ENCODE measurements at regions not wholly inside any gene's neighbourhood (a gene's known extent, or its start where the extent isn't known, plus 50 kb on each side); places are given as distances from the start of the nearest gene placed in this dataset.
"Not testable (repeated sequence)": the region's sequence is repeated elsewhere in the genome, so short reads cannot be mapped to it uniquely, and the experiment has no call there.

DNA sequence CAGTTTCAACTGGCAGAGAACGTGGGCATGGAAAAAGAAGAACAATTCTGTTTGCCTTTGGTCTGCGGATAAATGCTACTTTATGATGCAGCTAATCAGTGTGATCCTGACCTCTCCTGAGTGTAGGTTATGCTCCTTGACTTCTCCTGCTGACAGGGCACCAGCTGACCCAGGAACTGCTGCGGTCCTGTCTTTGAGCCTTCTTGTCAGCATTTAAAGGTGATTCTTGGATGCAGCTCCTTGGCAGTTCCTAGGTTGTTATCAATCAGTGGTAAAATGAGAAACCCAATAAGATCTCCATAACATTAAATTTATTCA, 150.3 kb upstream of the FGF10 start:
- DNase-seq = no peak

- DNase-seq = no peak
These were observed 149.8 kb upstream of the FGF10 start for GRCh38 chr5:44538797-44539601.

- peak; percentile 20 for DNase-seq
These were observed 147.5 kb upstream of the FGF10 start for GRCh38 chr5:44536650-44537260.

DNA sequence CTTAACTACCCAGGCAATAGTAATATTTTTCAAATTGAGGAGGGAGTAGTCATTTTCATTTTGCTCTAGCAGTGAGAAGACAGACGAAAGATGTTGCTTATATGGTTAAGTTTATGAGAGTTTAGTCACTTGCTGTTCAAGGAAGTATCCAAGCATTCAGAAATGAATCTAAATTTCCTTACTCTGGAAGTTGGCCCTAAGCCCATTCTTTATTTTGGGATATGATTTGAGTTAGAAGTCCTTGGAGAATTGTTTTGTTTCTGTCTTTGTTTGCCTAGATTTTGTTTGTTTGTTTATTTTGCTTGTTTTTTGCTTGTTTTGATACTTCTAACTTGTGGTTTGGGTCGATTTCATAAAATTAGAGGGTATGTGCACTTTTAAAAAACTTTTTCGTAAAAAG, 146.4 kb upstream of the FGF10 start:
- DNase-seq = no peak

DNA sequence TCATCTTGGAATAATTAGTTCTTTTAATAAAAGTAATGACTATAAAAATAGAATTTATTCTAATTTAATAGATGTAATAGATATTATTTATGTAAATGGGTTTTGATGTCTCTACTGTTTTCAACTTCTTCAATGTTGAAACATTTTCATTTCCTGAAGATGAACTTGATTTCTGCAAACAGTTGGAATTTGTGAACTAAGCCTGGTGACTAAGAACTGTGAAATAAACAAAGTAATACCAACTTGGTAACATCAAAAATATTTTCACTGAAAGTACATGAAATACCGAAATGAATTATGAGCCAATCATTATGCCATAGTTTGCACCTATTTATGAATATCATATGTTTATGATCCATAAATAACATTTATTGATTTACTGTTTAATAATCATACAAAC, 143.8 kb upstream of the FGF10 start:
- DNase-seq = no peak

DNA sequence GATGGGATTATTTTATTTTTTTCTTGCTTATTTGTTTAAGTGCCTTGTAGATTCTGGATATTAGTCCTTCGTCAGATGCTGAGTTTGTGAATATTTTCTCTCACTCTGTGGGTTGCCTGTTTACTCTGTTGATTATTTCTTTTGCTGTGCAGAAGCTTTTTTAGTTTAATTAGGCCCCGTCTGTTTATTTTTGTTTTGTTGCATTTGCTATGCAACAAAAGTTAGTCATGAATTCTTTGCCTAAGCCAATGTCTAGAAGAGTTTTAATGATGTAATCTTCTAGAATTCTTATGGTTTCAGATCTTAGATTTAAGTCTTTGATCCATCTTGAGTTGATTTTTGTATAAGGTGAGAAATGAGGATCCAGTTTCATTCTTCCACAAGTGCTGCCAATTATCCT, 142.5 kb upstream of the FGF10 start:
- DNase-seq = not testable (repeated sequence)

DNA sequence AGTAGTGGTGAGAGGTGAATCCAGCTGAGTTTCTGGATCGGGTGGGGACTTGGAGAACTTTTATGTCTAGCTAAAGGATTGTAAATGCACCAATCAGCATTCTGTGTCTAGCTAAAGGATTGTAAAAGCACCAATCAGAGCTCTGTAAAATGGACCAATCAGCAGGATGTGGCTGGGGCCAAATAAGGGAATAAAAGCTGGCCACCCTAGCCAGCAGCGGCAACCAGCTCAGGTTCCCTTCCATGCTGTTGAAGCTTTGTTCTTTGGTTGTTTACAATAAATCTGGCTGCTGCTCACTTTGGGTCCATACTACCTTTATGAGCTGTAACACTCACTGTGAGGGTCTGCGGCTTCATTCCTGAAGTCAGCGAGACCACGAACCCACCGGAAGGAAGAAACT, 141.6 kb upstream of the FGF10 start:
- not testable (repeated sequence) for DNase-seq

DNA sequence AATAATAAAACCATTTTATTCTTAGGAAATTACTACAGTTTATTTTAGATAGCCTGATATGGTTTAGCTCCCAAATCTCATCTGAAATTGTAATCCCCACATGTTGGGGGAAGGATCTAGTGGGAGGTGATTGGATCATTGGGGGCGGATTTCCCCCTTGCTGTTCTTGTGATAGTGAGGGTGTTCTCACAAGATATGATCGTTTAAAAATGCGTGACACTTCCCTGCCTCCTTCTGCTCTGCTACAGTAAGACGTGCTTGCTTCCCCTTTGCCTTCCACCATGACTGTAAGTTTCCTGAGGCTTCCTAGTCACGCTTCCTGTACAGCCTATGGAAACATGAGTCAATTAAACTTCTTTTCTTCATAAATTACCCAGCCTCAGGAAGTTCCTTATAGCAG, 122.4 kb upstream of the FGF10 start:
- no peak for DNase-seq

- no peak for DNase-seq
These were observed 117.3 kb upstream of the FGF10 start for GRCh38 chr5:44506561-44506960.

GRCh38 chr5:44499381-44499780, 110.2 kb upstream of the FGF10 start:
- DNase-seq = peak; percentile 63

DNA sequence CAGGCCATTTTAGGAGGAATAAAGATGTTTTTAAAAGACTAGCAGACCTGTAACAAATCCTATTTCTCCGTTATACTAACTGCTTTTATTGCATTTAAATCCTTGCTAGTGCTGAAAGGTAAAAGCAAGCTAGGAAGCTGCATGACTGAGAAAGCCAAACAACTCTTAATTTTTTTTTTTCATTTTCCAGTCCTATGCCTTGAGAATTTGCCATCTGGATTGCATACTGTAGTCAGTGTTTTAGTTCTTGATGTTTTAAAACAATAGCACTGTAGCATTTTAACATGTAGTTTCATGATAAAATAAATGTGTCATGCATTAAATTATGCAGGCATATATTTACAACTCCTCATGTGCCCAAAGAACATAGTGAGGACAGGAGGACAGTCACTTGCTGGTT, 108.4 kb upstream of the FGF10 start:
- DNase-seq = no peak

GRCh38 chr5:44495280-44495679, 106.1 kb upstream of the FGF10 start:
- no peak for DNase-seq

GRCh38 chr5:44489759-44490158, 100.5 kb upstream of the FGF10 start:
- no peak for DNase-seq

DNA sequence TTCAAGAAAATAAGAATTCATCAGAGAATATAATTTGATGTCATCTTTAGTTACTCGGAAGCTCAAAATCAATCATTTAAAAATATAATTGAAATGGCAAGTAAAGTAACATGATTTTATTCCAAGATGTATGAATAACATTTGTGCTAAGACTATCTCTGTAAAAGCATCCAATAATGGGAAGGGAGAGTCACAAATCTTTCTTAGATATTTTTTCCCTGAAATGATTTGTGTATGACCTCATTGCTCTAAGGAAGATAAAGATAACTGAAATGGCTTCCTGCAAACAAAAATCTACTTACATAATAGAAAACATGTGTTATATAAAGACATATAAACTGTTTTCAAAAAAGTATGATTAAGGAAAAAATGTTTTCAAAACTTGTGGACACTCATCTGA, 97.4 kb upstream of the FGF10 start:
- no peak for DNase-seq

- DNase-seq = no peak
These were observed 64.8 kb upstream of the FGF10 start for GRCh38 chr5:44454002-44454401.

- DNase-seq = no peak
These were observed 57.2 kb upstream of the FGF10 start for GRCh38 chr5:44446399-44446798.

DNA sequence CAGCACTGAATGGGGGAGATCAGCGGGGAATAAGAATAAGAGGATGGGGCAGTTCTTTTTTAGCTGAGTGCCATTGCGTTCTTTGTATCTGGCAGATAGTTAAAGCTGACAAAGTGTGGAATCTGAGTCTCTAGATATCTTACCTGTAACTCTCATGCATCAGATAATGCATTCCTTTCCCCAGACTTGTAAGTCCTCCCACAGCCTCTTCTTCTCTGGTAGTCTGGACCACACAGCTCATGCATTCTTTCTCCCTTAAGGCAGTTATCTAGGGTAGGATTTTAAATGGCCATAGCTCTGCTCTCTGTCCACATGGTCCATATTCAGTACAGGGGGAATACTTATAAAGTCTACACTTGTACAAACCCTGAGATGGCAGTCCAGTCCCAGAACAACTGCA, 54.0 kb upstream of the FGF10 start:
- DNase-seq = no peak

DNA sequence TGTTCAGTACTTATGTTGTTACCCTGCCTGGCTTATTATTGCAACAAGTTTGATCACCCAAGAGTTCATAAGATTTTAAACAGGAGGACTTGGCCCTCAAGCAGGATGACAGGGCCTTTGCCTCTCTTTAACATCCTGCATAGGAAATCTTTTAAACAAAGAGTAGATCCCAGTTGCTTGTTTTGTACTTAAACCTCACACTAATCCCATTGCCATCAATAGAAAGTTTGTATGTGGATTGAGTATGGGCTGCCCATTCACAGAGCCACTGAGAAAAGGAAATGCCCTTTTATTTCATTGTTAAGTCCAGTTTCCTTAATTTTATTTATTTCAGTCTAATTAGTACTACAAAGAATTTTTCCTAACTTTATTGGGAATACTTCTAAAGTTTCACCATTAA, 52.2 kb upstream of the FGF10 start:
- DNase-seq = no peak

DNA sequence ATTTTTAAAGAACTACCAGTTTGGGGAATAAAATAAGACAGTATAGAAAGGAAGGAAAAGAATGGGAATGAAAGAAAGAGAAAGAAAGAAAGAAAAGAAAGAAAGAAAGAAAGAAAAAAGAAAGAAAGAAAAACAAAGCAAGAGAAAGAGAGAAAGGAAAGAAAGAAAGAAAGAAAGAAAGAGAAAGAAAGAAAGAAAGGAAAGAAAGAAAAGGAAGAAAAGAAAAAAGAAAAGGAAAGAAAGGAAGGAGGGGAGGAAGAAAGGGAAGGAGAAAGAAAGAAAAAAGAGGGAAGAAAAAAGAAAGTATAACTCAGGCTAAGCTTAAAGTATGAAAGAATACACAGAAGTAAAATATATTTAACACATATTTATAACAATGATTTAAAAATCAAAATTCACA, 51.0 kb upstream of the FGF10 start:
- DNase-seq = no peak
